ENCODE measurements at regions not wholly inside any gene's neighbourhood (a gene's known extent, or its start where the extent isn't known, plus 50 kb on each side); places are given as distances from the start of the nearest gene placed in this dataset.

DNA sequence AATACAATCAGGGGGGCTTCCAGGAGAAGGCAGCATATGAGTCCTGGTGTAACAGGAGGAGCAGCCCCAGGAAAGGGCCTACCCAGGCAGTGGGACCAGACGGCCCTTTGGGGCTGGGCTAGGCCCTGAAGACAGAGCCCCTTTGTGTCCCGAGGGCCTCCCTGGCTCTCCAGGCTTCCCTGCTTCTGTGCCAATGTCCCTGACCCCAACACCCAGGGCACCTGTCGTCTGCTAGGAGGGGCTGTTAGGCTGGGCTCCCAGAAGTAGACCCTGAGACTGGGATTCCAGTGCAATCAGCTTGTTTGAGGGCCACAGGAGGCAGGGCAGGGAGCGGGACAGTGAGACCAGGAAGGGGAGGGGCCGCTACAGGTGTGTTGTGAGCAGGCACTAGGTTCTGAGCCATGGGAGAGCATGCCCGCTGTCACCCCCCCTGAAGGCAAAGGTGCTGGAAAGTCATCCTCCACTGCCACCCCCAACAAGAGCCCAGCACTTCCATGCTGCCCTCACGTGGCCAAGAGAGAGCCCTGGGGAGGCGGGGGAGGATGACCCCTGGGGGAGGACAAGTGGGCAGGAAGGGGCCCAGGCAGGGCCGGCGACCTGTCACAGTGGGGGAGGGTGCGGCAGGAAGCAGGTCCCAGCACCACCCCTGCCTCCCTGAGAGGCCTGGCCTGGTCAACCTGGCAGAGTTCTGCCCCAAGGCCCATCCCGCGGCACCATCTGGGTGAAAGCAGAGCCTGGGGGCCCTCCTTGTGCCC, 64.8 kb downstream of the ADRA2C start:
- TF ChIP-seq, protein P1, sequence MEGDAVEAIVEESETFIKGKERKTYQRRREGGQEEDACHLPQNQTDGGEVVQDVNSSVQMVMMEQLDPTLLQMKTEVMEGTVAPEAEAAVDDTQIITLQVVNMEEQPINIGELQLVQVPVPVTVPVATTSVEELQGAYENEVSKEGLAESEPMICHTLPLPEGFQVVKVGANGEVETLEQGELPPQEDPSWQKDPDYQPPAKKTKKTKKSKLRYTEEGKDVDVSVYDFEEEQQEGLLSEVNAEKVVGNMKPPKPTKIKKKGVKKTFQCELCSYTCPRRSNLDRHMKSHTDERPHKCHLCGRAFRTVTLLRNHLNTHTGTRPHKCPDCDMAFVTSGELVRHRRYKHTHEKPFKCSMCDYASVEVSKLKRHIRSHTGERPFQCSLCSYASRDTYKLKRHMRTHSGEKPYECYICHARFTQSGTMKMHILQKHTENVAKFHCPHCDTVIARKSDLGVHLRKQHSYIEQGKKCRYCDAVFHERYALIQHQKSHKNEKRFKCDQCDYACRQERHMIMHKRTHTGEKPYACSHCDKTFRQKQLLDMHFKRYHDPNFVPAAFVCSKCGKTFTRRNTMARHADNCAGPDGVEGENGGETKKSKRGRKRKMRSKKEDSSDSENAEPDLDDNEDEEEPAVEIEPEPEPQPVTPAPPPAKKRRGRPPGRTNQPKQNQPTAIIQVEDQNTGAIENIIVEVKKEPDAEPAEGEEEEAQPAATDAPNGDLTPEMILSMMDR (conservative IDR thresholded peaks at IDR 0.05; ENCODE audit: low read depth, low read length), result no peak
- no peak for TF ChIP-seq EZH2 (IDR thresholded peaks at IDR 0.05; ENCODE audit: borderline replicate concordance, low read depth, low read length, poor library complexity, severe bottlenecking)

Measured in A673 (cell line).